Smooth muscle cell (in vitro differentiated cells): ENCODE measurements at regions not wholly inside any gene's neighbourhood (a gene's known extent, or its start where the extent isn't known, plus 50 kb on each side); places are given as distances from the start of the nearest gene placed in this dataset.

ENCODE experiments used
- DNase-seq: peaks from one replicate; lab custom pipeline; 2025; ENCODE audit not compliant: unreplicated experiment; lab: John Stamatoyannopoulos, UW
- H2AFZ ChIP-seq: fragments of 200-600 bp; sonication (generic); 2 replicates; pipeline ENCODE4 v1.6.0; 2016; ENCODE audit warnings: antibody characterized with exemption, low read depth, mild to moderate bottlenecking
- H3F3A ChIP-seq: fragments of 200-600 bp; sonication (generic); 2 replicates; pipeline ENCODE4 v1.6.0; 2017; ENCODE audit warnings: antibody characterized with exemption, low read depth
- H3K27ac ChIP-seq: fragments of 200-600 bp; sonication (generic); 2 replicates; pipeline ENCODE4 v1.5.1; 2016; ENCODE audit warnings: low read depth, mild to moderate bottlenecking
- H3K27me3 ChIP-seq: fragments of 200-600 bp; sonication (generic); 2 replicates; pipeline ENCODE4 v1.6.1; 2016; ENCODE audit warnings: low read depth, mild to moderate bottlenecking
- H3K36me3 ChIP-seq: fragments of 200-600 bp; sonication (generic); 2 replicates; pipeline ENCODE4 v1.5.1; 2016; ENCODE audit warnings: low read depth
- H3K4me1 ChIP-seq: fragments of 200-600 bp; sonication (generic); 2 replicates; pipeline ENCODE4 v1.5.1; 2016; ENCODE audit warnings: low read depth
- H3K4me2 ChIP-seq: fragments of 200-600 bp; sonication (generic); 2 replicates; pipeline ENCODE4 v1.6.0; 2016; ENCODE audit warnings: mild to moderate bottlenecking
- H3K4me3 ChIP-seq: fragments of 200-600 bp; sonication (generic); 2 replicates; pipeline ENCODE4 v1.5.1; 2016; ENCODE audit warnings: mild to moderate bottlenecking
- H3K79me2 ChIP-seq: fragments of 200-600 bp; sonication (generic); 2 replicates; pipeline ENCODE4 v1.6.0; 2016; ENCODE audit warnings: low read depth, mild to moderate bottlenecking
- H3K9ac ChIP-seq: fragments of 200-600 bp; sonication (generic); 2 replicates; pipeline ENCODE4 v1.6.0; 2016; ENCODE audit warnings: low read depth
- H3K9me3 ChIP-seq: fragments of 200-600 bp; sonication (generic); replicated peaks from 2 replicates; pipeline ENCODE4 v1.5.1; 2016; ENCODE audit warnings: low read depth
- H4K20me1 ChIP-seq: fragments of 200-600 bp; sonication (generic); 2 replicates; pipeline ENCODE4 v1.6.0; 2016; ENCODE audit warnings: low read depth
- WGBS: methylation state at CpG from one replicate; pipeline ENCODE4 v1.1.7; 2016; ENCODE audit warnings: low lambda C conversion rate; 5-methylcytosine and 5-hydroxymethylcytosine counted together
- TF ChIP-seq, protein P1 (sequence below): fragments of 200-600 bp; sonication (generic); IDR thresholded peaks from 2 replicates; pipeline ENCODE4 v1.5.1; 2017; ENCODE audit warnings: borderline replicate concordance, mild to moderate bottlenecking, antibody characterized with exemption; ENCODE audit not compliant: insufficient read depth, poor library complexity, severe bottlenecking

GRCh38 chr21:18630446-18630845 lies 226.9 kb upstream of the TMPRSS15 start:
- H3K27me3 ChIP-seq: no peaks in the 10 kb centered on the region
- no peaks in the 10 kb centered on the region for H3K79me2 ChIP-seq
- no peak overlapping the region for H3K4me3 ChIP-seq
- no peak for DNase-seq
- WGBS: 80% methylated on average over 2 of the region's 2 CpGs
- H3K9ac ChIP-seq: no peak overlapping the region
- H4K20me1 ChIP-seq: no peaks in the 10 kb centered on the region
- H3K9me3 ChIP-seq: no peaks in the 10 kb centered on the region
- H3K4me1 ChIP-seq: no peaks in the 10 kb centered on the region
- no peaks in the 10 kb centered on the region for H3F3A ChIP-seq
- no peak overlapping the region for H3K27ac ChIP-seq
- H3K4me2 ChIP-seq: no peak overlapping the region
- TF ChIP-seq, protein P1, sequence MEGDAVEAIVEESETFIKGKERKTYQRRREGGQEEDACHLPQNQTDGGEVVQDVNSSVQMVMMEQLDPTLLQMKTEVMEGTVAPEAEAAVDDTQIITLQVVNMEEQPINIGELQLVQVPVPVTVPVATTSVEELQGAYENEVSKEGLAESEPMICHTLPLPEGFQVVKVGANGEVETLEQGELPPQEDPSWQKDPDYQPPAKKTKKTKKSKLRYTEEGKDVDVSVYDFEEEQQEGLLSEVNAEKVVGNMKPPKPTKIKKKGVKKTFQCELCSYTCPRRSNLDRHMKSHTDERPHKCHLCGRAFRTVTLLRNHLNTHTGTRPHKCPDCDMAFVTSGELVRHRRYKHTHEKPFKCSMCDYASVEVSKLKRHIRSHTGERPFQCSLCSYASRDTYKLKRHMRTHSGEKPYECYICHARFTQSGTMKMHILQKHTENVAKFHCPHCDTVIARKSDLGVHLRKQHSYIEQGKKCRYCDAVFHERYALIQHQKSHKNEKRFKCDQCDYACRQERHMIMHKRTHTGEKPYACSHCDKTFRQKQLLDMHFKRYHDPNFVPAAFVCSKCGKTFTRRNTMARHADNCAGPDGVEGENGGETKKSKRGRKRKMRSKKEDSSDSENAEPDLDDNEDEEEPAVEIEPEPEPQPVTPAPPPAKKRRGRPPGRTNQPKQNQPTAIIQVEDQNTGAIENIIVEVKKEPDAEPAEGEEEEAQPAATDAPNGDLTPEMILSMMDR: no peak
- no peaks in the 10 kb centered on the region for H3K36me3 ChIP-seq
- H2AFZ ChIP-seq: no peak overlapping the region

DNA sequence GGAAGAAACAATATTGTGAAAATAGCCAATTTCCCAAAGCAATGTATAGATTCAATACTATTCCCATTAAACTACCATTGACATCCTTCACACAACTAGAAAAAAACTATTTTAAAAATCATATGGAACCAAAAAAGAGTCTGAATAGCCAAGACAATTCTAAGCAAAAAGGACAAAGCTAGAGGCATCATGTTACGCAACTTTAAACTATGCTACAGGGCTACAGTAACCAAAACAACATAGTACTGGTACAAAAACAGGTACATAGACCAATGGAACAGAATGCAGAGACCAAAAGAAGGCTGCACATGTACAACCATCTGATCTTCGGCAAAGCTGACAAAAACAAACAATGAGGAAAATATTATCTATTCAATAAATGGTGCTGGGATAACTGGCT lies 233.3 kb upstream of the TMPRSS15 start:
- Histone ChIP-seq H3K4me1 (no peaks in the 10 kb centered on the region), H3K4me2 (no peak overlapping the region), H3K27ac (no peak overlapping the region), H3K36me3 (no peaks in the 10 kb centered on the region), H2AFZ (no peak overlapping the region), H3K4me3 (no peak overlapping the region), H3F3A (no peaks in the 10 kb centered on the region), H4K20me1 (no peaks in the 10 kb centered on the region), H3K9ac (no peak overlapping the region), H3K9me3 (no peaks in the 10 kb centered on the region), H3K79me2 (no peaks in the 10 kb centered on the region), H3K27me3 (no peaks in the 10 kb centered on the region)
- no peak for DNase-seq
- TF ChIP-seq, protein P1: no peak
- 88% methylated on average over 2 of the region's 2 CpGs for whole genome bisulfite sequencing

GRCh38 chr21:18646116-18646515 lies 242.5 kb upstream of the TMPRSS15 start:
- Histone ChIP-seq H3K9ac (no peak overlapping the region), H3K4me2 (no peak overlapping the region), H3K4me1 (no peaks in the 10 kb centered on the region), H3K9me3 (no peaks in the 10 kb centered on the region), H2AFZ (no peak overlapping the region), H4K20me1 (no peaks in the 10 kb centered on the region), H3K4me3 (no peak overlapping the region), H3K27ac (no peak overlapping the region), H3F3A (no peaks in the 10 kb centered on the region), H3K36me3 (no peaks in the 10 kb centered on the region), H3K27me3 (peaks cover 4% of the 10 kb centered on the region), H3K79me2 (no peaks in the 10 kb centered on the region)
- 71% methylated on average over 1 of the region's 1 CpG for WGBS
- no peak for DNase-seq
- TF ChIP-seq, protein P1: no peak

DNA sequence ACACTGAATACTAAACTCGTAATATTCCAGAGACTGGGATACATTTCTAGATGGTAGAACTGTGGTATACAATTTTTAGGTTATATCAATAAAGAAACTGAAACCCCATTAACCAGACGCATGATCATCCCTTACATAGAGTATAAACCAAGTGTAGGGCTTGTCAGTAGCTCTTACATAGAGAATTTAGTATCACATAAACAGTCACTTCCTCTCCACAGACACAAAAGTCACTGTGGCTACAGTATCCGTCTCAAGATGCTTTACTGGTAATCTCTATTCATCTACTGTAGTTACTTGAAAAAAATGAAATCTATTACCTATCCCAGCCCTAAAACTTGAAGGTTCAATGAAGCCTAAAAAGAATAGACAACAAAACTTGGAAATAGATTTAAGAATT lies 252.3 kb upstream of the TMPRSS15 start:
- H3K27me3 ChIP-seq: no peaks in the 10 kb centered on the region
- H3K36me3 ChIP-seq: no peaks in the 10 kb centered on the region
- H3K27ac ChIP-seq: no peak overlapping the region
- no peak for DNase-seq
- no peaks in the 10 kb centered on the region for H4K20me1 ChIP-seq
- H3K9me3 ChIP-seq: no peaks in the 10 kb centered on the region
- H3K9ac ChIP-seq: no peak overlapping the region
- H3F3A ChIP-seq: no peaks in the 10 kb centered on the region
- TF ChIP-seq, protein P1: no peak
- H3K4me2 ChIP-seq: no peak overlapping the region
- H2AFZ ChIP-seq: no peak overlapping the region
- 86% methylated on average over 3 of the region's 3 CpGs for WGBS
- no peaks in the 10 kb centered on the region for H3K79me2 ChIP-seq
- H3K4me3 ChIP-seq: no peak overlapping the region
- no peaks in the 10 kb centered on the region for H3K4me1 ChIP-seq
